HG02759 (cell line): ENCODE measurements at regions not wholly inside any gene's neighbourhood (a gene's known extent, or its start where the extent isn't known, plus 50 kb on each side); places are given as distances from the start of the nearest gene placed in this dataset.

Experiments
- ATAC-seq: cut with Tn5 transposase; IDR thresholded peaks from one replicate; pipeline ENCODE4 v1.9.1; 2021; ENCODE audit warnings: mild to moderate bottlenecking, moderate library complexity; ENCODE audit not compliant: unreplicated experiment

DNA sequence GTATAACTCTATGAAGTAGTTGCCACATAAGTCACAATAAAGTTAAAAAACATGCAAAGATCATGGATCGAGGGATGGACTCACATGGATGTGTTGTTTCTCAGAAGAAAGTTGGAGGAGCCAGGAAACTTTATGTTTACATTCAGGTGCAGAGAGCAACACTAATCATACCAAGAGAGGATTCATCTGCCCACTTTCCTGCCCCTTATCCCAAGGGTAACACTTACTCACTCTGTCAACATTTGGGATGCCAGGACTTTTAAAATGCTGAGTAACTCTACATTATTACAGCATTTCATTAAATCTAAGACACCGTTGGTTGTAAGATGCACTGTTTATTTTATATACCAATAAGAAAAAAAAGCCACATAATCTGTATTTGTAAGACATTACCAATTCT, 170.4 kb downstream of the KCNE4 start:
- no peak for ATAC-seq

DNA sequence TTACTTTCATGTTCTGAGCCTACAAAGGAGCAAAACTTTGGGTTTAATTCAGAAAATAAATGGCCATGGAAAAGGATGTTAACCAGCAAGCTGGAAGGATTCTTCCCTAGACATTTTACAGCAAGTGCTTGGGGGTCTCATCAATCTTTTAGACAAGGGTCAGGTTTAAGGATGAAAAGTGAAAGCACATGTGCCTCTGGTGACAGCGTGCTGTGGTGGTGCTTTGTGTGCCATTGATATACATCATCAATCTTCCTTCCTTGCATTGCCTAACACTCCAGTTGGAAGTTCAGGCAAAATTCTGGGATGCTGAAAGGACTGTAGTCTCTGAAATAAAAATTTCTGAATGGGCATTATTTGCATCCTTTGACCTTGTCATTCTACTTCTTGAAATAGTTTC, 171.2 kb downstream of the KCNE4 start:
- no peak for ATAC-seq

DNA sequence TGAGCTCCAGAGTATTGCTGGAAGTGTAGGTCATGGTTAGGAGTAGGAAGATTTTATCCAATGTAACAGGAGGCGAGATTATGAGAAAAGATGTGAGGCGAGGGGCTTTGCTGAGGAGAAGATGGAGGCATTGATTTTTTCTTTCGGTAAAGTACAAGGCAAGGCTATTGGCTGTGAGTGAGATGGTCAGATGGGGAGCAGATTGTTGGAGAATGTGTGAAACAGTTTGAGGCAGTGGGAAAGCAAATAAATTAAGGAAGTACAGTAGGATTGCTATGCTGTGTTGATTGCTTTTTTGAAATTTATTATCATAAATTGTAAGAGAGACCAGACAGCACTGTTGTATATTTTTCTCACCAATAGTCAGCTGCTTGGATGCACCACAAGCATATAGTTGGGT, 173.3 kb downstream of the KCNE4 start:
- ATAC-seq = no peak

DNA sequence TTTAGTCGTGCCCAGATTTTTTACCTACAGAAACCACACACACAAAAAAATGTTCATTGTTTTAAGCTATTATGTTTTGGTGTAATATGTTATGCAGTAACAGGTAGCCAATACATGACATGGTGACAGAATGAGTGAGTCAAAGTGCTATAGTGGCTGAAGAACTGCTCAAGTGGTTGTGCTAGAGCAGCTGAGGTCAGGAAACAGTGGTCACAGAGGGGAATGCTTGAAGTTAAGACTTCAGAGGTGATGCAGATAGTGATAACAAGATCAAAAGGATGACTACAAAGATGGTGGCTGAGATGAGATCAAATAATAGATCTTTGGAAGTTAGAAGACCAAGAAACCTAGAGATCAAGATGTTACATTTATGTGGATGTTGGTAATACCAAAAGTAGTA, 174.3 kb downstream of the KCNE4 start:
- no peak for ATAC-seq

DNA sequence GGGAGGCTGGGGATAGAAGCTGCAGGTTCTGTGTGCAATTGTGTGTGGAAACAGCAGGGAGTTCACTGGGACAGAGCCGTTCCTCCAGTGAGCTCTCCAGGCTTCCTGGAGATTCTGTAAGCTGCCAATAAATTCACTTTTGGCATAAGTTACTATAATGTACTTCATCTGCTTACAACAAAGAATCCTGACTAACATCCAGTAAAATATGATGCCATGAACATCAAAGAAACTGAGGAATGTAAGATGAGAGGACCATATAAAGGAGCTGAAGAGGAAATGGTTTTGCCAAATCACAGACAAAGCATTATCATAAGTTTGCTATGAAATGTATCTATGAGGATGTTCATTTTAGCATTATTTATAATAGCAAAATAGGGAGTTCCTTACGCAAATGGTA, 175.3 kb downstream of the KCNE4 start:
- ATAC-seq = no peak

DNA sequence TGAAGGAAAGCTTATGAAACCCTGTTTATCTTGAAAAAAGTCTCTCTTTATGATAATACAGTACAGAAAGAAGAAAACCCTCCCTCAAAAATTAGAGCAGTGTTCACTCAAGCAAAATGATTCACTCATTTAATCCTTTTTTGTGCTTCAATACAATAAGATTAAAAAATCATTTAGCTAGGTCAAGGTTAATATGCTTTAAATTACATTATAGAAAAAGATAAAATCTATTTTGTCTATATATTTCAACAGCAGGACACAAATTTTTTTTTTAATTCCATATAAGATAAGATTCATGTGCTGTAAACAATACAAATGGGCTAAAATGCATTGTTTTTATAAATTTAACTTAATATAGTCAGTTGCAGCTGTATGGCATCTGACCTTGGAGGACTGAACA, 176.9 kb downstream of the KCNE4 start:
- ATAC-seq = no peak

DNA sequence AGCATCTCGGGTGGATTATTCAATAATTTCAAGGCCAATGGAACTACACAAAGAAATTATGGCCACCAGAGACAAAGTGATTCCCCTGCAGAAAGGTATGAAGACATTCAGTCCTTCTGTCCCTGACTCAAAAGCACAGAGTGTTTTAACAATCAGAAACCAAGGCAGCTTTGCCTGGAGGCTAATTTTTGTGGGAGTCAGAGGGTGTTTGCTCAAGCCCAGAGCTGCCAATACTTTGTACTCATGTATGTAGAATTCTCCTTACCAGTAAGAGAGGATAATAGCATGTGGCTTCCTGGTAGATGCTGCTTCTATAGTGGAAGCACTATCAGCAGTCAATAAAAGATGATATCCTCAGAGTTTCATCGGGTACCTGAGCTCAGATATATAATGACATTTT, 178.4 kb downstream of the KCNE4 start:
- no peak for ATAC-seq

DNA sequence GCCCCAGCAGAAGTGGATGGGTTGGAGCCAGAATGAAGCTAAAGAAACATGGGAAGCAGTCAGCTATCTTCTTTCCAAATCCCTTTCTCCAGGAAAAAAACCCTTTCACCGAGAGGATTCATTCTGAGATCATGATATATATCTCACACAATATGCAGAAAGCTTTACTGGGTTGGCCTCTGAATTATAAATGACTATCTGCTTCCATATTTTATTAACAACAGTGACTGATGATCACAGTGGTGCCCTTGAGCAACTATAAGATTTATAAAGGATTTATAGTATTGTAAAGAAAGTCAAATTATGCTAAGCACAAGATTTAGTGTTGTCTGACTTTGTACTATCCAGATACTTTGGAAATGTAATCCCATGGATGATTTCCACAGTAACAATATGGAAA, 180.3 kb downstream of the KCNE4 start:
- no peak for ATAC-seq

DNA sequence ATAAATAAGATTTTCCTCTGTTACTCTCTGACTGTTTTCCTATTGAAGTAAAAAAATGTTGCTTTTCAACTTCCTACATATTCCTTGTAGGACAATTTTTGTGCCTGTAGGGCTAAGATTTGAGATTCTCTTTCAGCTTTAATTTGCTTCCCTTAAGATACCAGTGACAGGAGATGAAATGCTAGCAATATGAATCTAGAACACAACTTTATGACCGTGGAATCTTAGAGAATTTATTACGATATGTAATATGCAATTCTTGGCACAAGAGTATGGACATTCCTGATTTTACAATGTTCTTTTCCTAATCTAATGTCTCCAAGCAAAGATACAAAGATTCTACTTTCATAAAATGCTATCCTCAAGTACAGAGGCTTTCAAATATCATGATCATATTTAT, 180.9 kb downstream of the KCNE4 start:
- no peak for ATAC-seq

DNA sequence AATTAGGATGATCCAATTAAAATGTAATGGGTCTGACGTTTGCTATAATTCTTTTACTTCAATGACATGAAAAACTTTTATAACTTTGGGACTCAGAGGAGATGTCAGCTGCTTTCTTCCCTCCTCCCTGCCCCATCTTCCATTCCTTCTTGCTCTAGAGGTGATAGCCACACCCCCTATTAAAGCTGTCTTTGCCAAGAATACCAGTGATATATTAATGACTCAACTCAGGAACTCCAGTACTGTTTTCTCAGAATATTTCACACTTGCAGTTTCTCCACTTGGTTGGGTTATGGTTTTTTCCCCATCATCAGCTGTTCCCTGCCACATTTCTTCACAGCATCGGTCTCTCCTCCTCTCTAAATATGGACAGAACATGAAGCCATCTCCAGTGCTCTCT, 184.0 kb downstream of the KCNE4 start:
- ATAC-seq = no peak

DNA sequence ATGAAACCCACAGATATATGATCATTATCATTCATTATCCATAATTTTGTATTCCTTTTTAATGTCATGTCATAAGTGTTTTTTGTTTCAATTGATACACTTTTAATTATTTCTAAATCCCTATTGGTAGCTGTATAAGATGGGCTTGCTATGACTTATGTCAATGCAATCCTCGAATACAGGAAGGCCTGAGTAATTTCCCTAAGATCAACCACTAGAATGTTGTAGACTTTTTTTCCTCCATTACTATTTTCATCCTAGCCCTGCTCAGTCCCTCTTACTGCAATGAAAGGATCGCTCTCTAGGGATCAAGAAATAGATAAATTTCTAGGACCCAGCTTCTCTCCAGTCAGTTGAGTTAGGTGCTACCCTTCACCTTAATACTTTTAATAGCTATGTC, 186.3 kb downstream of the KCNE4 start:
- no peak for ATAC-seq

DNA sequence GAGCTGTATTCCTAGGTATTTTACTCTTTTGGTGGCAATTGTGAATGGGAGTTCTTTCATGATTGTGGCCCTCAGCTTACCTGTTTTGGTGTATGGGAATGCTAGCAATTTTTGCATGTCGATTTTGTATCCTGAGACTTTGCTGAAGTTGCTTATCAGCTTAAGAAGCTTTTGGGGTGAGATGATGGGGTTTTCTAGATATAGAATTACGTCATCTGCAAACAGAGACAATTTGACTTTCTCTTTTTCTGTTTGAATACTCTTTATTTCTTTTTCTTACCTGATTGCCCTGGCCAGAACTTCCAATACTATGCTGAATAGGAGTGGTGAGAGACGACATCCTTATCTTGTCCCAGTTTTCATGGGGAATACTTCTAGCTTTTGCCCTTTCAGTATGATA, 191.2 kb downstream of the KCNE4 start:
- ATAC-seq = no peak

DNA sequence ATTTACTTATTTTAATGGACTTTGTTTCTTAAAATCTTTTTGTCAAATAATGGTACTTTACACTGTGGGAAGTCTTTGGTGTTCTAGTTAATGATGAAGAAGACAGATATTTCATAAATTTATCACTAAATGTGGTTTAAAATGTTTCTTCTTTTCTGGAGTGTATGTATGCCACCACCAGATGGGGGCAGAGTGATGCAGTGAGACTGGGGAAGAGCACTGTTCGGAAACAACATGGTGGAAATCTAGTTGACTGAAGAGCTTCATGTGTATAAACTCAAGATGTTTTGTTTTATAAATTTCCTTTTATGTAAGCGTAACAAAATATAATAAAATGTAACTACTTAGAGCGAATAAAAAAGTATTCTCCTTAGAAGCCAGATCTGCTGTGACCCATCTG, 195.1 kb downstream of the KCNE4 start:
- no peak for ATAC-seq

DNA sequence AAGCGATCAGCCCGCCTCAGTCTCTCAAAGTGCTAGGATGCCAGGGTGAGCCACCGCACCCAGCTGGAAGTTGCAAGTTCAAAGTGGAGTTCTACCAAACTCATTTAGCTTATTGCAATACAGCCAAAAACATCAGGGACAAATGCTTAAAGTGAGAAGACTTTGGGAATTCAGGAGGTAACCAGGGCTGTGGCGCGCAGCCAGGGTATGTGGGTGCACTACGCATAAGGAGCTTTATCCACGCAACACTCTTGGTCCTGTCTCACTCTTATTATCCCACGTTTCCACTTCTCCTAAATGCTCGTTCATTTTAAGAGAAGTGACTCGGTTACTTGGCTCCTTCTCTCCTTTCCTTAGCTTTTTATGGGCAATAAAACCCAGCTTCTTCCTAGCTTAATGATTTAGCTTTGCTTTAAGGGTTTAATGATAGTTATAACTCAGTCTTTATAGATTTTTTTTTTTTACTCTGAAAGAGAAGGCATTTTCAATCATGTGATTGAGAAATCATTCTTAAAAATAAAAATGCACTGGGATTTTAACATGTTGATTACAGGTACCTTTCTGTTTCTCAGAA, 199.8 kb downstream of the KCNE4 start:
- ATAC-seq = no peak

DNA sequence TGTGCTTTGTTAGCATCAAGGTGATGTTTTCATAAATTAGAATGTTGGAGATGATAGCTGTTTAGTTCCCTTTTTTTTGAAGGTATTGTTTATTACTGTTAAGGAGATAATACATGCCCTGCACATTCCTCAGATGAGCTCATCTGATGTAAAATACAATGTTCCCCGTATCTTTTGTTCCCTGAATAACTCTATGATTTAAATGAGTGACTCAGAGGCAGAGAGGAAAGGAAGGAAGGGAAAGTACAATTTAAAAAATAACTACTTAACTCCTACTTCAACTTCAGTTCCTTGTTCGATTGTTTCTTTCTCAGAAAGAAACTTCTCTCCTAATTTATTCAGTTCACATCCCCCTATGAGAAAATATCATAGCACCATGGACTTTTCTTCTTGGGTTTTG, 208.7 kb downstream of the KCNE4 start:
- ATAC-seq = no peak

DNA sequence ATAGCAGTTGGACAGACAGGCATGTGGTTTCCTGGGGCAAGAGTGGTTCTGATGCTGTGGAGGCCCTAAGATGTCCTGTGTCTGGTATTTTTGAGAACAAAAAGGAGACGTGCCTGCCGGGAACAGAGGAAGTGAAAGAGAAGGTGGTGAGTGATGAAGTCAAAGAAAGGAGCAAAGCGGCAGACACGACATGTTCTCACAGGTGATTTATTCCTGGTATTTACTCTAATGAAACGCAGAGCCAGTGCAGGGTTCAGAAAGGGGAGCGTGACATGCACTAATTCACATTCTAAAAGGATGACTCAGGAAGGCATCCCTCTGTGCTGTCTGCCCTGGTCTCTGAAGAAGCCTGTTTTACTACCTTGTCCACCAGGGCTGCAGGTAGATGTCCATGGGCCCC, 211.0 kb downstream of the KCNE4 start:
- ATAC-seq = no peak

DNA sequence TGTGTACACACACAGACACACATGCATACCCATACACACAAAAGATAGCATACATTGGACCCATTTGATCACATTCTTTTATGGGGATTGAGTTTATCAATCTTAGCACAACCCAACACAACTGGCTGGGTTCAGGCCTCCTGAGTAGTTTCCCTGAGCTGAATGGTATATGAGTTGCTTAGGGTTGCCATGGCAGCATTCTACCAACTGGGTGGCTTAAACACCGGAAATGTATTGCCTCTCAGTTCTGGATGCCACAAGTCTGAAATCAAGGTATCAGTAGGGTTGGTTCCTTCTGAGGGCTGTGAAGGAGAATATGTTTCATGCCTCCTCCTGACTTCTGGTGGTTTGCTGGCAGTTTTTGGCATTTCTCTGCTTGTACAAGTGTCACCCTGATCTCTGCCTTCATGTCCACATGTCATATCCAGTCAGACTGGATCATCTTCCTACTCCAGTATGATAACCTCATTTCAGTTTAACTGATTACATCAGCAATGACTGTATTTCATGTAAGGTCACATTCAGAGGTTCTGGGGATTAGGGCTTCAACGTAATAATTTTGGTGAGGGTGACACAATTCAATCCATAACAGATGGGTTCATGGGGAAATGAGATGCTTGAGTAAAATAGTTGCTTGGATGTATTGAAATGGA, 212.7 kb downstream of the KCNE4 start:
- no peak for ATAC-seq

DNA sequence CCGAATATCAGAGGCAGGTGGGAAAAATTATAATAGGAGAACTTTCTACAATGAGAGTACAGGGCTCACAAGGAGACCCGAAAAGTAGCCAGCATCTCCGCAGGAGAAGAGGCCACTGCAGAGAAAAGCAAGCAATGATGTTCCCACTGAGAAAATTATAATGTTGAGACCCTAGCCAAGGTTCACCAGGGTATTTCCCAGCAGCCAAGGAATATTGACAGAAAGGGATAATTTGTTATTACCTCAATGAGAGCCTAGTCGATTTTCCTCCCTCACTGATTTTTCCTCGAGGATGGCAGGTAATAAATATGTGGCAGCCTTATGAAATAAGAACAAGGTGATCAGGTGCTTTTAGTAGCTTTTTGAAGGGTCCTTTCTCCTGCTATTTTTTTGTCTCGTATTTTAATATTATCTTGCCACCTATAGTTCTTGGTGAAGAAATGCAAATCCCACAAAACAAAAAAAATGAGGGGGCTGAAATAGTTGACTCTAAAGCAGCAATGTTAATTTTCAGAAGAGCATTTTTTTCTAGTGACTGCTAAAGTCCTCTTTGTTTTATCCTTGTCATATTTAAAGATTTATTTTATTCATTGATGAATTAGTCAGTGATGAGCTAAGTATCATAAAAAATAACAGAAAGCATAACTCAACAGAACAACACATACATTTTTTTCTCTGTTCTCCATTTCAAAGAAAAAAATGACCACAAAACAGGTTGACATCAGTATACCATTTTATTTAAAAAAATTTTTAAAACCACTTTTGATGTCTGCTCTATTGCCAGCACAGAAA, 215.4 kb downstream of the KCNE4 start:
- ATAC-seq = no peak

DNA sequence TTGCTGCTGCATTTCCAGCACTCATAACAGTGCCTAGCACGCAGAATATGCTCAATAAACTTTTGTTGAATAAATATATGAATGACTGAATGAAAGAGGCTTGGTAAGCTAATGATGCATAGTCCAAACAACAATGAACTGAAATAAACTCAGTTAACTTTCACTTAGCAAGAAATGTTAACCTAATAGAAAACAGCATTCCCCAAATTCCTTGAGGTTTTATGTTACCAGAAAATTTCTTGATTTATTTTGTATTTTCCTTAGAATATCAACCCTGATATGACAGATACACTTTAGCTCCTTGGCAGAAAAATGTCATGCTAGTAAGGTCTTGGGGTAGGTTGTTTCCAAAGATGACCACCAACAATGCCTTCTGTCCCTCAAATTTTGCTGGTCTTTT, 217.4 kb downstream of the KCNE4 start:
- ATAC-seq = no peak

DNA sequence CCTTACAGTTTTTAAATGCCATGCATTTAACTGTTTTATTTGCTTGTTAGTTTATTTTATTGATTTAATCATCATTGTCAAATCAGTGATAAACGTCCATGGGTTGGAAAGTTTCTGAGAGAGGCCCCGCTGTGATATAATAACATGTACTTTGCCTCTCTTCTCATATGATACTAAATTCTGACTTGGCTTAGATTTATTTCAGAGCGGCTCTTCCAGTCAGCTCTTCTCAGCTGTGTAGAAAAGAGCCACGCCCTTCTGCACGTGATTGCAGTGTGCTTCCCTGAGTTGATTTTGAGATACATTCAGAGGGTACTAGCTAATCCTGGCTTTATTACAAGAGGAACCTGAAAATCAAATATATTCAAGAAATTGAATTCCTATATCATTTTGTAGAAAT, 218.6 kb downstream of the KCNE4 start:
- ATAC-seq = no peak

DNA sequence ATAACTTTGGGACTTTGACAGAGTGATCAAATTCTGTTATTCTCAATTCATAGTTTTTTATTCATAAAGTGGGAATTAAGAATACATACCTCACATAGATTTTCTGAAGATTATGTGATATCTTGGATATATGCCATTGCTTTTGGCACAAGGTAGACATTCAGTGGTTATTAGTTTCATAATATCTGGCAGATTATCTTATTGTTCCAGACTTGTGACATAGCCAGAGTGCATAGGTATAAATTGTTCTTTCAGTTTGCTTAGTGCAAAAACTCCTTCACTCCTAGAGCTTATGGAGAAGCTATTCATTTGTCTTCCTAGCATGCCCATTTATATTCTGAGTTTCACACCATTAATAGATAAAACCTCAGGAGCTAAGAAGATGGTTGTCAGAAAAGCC, 222.0 kb downstream of the KCNE4 start:
- no peak for ATAC-seq

DNA sequence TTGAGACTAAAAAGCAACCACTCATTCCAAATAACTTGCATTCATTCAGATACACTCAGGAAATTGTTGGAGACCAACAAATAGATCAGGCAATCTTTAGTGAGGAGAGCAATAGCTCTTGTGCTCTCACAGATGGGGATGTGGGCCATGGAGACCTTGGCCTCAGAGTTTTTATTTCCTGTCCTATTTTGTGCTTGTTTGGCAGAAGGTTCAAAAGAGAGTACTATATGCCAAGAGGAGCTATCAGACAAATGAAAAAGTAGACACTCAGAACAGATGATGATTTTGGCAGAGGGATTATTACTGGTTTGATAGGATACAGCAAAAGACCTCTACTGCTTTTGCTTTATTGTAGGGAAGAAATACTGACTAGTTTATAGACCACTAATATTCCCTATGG, 230.2 kb downstream of the KCNE4 start:
- no peak for ATAC-seq

DNA sequence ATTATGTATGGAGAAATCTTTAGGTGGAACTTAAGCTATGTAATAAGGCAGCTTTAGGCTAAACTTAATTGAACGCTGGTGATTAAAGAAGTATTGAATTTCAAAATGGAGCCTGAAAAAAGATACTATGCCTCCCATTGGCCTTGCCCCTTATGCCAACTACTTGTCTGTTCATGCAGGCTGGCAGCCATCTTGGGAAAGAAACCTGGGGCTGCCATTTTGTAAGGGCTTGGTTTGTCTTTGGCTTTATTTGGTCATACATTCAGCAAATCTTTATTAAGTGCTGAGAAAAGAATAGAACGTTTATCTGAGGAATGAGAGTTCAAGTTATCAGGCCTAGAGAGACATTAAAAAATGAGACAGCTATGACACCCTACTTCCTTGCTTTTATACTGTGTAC, 231.3 kb downstream of the KCNE4 start:
- ATAC-seq = no peak
